ENCODE measurements at regions not wholly inside any gene's neighbourhood (a gene's known extent, or its start where the extent isn't known, plus 50 kb on each side); places are given as distances from the start of the nearest gene placed in this dataset.

GRCh38 chr6:14924126-14925024 is 321.5 kb upstream of the JARID2 start:
- no peak for TF ChIP-seq CTCF (IDR thresholded peaks at IDR 0.05)
- Mint-ChIP-seq H3K9me3 (no peaks in the 10 kb centered on the region), H3K4me3 (no peak overlapping the region), H3K4me1 (peaks cover 14% of the 10 kb centered on the region), H3K27me3 (no peaks in the 10 kb centered on the region), H3K27ac (no peak overlapping the region), H3K36me3 (ENCODE audit: low read depth) (no peaks in the 10 kb centered on the region)
- ATAC-seq (ENCODE audit: low read depth): no peak
- intact Hi-C loops (cut with micrococcal nuclease): no loop called here
- ChIA-PET POLR2A (no interaction called here), CTCF (no interaction called here)
- no peak for DNase-seq

- intact Hi-C loops (cut with micrococcal nuclease): no loop called here
- no peaks in the 10 kb centered on the region for H3K9me3 Mint-ChIP-seq
- DNase-seq (no peak), ATAC-seq (ENCODE audit: low read depth) (no peak)
- no peak for TF ChIP-seq CTCF (IDR thresholded peaks at IDR 0.05)
- ChIA-PET CTCF (no interaction called here), POLR2A (no interaction called here)
- H3K27me3 Mint-ChIP-seq: no peaks in the 10 kb centered on the region
- no peaks in the 10 kb centered on the region for H3K36me3 Mint-ChIP-seq (ENCODE audit: low read depth)
- no peak overlapping the region for H3K4me3 Mint-ChIP-seq
- no peak overlapping the region for H3K27ac Mint-ChIP-seq
- H3K4me1 Mint-ChIP-seq: peaks cover 18% of the 10 kb centered on the region
Observed at GRCh38 chr6:14925025-14925698, 320.7 kb upstream of the JARID2 start.

- no peak for TF ChIP-seq CTCF (IDR thresholded peaks at IDR 0.05)
- POLR2A ChIA-PET: no interaction called here
- Mint-ChIP-seq H3K27me3 (no peaks in the 10 kb centered on the region), H3K4me3 (no peak overlapping the region), H3K9me3 (no peaks in the 10 kb centered on the region), H3K27ac (no peak overlapping the region), H3K4me1 (peaks cover 22% of the 10 kb centered on the region), H3K36me3 (ENCODE audit: low read depth) (no peaks in the 10 kb centered on the region)
- ATAC-seq (ENCODE audit: low read depth) (no peak), DNase-seq (no peak)
- intact Hi-C loops (cut with micrococcal nuclease): no loop called here
- CTCF ChIA-PET: no interaction called here
Observed at GRCh38 chr6:14925699-14926026, 320.2 kb upstream of the JARID2 start.

- no peaks in the 10 kb centered on the region for H3K9me3 Mint-ChIP-seq
- DNase-seq (no peak), ATAC-seq (ENCODE audit: low read depth) (no peak)
- H3K36me3 Mint-ChIP-seq (ENCODE audit: low read depth): no peaks in the 10 kb centered on the region
- H3K4me1 Mint-ChIP-seq: peaks cover 13% of the 10 kb centered on the region
- no peak overlapping the region for H3K27ac Mint-ChIP-seq
- CTCF ChIA-PET: no interaction called here
- H3K27me3 Mint-ChIP-seq: no peaks in the 10 kb centered on the region
- intact Hi-C loops (cut with micrococcal nuclease): no loop called here
- H3K4me3 Mint-ChIP-seq: no peak overlapping the region
- POLR2A ChIA-PET: no interaction called here
- no peak for TF ChIP-seq CTCF (IDR thresholded peaks at IDR 0.05)
Observed at GRCh38 chr6:14927398-14927797, 318.5 kb upstream of the JARID2 start.

- TF ChIP-seq CTCF (IDR thresholded peaks at IDR 0.05): no peak
- ATAC-seq (ENCODE audit: low read depth): no peak
- no peaks in the 10 kb centered on the region for H3K27me3 Mint-ChIP-seq
- CTCF ChIA-PET: no interaction called here
- H3K36me3 Mint-ChIP-seq (ENCODE audit: low read depth): no peaks in the 10 kb centered on the region
- POLR2A ChIA-PET: no interaction called here
- no peak overlapping the region for H3K27ac Mint-ChIP-seq
- no peak for DNase-seq
- H3K9me3 Mint-ChIP-seq: no peaks in the 10 kb centered on the region
- no peak overlapping the region for H3K4me3 Mint-ChIP-seq
- H3K4me1 Mint-ChIP-seq: peaks cover 11% of the 10 kb centered on the region
- intact Hi-C loops (cut with micrococcal nuclease): no loop called here
Observed at GRCh38 chr6:14929291-14929690, 316.6 kb upstream of the JARID2 start.

Measured in activated B cell treated with CpG ODN at 0.5 μM for 24 hours (primary cell).